ENCODE measurements at regions not wholly inside any gene's neighbourhood (a gene's known extent, or its start where the extent isn't known, plus 50 kb on each side); places are given as distances from the start of the nearest gene placed in this dataset.

DNA sequence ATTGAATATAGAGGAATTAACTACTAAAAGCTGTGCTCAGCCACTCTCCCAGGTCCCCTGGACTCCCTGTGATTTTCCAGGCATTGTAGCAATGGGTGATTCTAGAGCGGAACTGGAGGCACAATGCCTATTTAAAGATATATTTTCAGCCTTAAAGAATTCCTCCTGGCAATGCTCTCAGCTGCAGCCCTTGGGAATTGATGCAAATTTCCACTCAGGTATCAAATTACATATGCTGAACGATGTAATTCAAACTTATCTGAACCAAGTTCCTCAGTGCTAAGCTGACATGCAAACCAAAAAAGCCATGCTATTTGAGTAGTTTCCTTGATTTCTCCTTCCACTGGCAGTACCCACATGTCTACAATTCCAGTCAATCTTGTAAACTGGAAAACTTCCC is 86.3 kb upstream of the GABRA3 start:
- TF ChIP-seq, protein P1, sequence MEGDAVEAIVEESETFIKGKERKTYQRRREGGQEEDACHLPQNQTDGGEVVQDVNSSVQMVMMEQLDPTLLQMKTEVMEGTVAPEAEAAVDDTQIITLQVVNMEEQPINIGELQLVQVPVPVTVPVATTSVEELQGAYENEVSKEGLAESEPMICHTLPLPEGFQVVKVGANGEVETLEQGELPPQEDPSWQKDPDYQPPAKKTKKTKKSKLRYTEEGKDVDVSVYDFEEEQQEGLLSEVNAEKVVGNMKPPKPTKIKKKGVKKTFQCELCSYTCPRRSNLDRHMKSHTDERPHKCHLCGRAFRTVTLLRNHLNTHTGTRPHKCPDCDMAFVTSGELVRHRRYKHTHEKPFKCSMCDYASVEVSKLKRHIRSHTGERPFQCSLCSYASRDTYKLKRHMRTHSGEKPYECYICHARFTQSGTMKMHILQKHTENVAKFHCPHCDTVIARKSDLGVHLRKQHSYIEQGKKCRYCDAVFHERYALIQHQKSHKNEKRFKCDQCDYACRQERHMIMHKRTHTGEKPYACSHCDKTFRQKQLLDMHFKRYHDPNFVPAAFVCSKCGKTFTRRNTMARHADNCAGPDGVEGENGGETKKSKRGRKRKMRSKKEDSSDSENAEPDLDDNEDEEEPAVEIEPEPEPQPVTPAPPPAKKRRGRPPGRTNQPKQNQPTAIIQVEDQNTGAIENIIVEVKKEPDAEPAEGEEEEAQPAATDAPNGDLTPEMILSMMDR (conservative IDR thresholded peaks at IDR 0.05) = no peak
- TF ChIP-seq EZH2 (IDR thresholded peaks at IDR 0.05; ENCODE audit: low read depth) = no peak

Data from PC-9 (cell line).